Tongue (tissue), 1 donor: ENCODE measurements at regions not wholly inside any gene's neighbourhood (a gene's known extent, or its start where the extent isn't known, plus 50 kb on each side); places are given as distances from the start of the nearest gene placed in this dataset.

Source experiments
- DNase-seq: peaks from one replicate; pipeline ENCODE4 v3.0.0-alpha.2; 2015

DNA sequence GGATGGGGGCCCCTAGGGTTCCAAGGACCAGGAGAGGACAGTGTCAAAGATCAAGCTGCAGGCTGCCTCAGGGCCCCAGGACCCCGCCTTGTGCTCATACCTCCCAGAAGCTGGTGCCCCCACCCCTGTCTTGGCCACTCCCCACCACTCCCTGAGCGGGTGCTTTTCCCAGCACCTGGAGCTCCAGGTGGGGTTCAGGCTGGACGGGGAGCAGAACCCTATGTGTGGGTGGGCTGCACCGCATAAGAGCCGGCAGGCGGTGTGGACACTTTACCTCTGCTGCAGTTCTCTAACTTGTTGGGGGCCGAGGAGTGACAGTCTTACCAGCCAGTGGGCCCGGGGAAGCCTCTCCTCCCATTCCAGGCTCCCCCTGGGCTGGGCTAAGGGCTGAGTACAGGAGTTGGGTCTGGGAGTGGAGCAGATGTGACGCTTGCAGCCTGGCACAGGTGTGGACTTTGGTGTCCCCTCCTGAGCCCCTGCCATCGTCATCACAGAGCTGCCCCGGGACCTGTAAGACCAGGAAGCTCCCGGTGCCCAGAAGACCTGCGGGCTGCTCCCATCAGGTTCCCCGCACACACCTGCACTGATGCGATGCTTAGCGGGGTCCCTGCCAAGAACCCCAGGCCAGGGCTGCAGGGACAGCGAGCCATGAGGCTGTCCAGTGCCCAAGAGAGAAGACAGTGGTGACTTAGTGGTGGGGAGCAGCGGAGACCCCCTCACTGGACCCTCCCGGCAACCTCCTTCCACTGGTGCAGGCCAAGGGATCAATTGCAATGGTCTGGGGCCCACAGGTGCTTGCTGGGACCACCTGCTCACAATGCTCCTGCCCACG lies 674.5 kb downstream of the BRD1 start:
- no peak for DNase-seq

DNA sequence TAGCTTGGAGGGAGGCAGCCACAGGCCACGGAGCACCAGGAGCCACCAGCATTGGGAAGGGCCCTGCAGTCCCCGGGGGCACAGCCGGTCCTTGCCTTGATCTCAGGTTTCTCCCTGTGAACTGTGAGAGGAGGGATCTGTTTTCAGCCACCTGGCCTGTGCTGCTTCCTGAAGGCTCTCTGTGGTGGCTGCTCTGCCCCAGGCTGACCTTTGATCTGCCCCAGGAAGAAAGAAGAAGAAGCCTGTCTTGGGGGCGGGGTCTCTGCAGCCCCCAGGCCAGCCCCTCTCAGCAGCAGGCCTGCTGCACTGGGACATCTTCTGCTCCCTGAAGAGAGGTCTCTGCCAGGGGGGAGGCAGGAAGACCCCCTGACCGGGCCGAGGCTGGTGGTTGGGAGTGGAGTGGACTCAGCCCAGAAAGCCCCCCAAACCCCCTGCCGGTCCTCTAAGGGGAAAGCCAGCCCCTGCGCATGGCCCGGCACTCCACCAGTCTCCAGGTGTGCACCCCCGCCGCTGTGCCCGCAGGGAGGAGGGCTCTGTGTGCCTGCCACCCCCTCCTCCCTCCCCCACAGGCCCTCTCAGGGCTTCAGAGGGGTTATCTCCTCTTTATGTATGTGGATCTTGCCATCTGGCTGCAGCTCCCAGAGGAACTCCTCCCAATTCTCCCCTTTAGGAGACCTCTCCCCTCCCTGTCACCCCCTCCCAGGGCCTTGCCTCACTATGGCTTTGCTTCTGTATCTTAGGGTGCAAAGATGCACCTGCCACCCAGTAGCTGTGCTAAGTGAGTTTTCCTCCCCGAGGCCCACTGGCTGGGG lies 675.3 kb downstream of the BRD1 start:
- no peak for DNase-seq

DNA sequence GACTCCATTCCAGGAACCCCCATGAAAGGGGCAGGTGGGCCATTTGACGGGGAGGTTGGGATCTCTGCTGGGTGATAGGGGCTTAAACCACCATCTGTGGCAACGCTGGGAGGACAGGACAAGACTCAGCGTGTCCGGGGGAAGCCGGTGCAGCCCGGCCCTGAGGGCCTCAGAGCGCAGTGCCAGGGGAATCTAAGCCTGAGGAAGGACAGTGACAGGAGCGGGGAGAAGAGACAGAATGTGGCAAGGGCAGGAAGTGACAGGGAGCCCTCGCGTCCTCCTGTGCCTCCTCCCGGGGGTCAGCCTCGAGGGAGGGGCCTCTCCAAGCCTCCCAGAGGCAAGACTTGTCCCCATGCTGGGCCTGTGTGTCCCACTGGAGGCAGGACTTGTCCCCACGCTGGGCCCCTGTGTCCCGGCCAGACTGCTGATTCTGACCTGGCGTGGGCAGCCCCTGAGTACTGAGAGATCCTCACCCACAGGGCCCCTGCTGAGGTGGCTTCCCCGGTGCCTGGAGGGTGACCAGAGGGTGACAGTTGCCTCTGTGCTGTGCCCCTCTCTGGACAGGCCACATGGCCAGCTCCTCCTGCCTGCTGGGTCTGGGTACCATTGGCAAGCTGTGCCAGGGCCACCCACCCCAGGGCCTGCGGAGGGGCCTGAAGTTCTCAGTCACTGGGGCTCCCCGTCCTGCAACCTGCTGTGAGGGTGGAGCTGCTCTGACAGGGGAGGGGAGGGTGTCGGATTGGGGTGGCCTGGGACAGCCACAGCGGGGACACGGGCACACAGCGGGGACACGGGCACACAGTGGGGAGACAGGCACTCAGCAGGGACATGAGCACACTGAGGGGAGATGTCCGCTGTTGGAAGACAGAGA lies 676.2 kb downstream of the BRD1 start:
- DNase-seq, result no peak

DNA sequence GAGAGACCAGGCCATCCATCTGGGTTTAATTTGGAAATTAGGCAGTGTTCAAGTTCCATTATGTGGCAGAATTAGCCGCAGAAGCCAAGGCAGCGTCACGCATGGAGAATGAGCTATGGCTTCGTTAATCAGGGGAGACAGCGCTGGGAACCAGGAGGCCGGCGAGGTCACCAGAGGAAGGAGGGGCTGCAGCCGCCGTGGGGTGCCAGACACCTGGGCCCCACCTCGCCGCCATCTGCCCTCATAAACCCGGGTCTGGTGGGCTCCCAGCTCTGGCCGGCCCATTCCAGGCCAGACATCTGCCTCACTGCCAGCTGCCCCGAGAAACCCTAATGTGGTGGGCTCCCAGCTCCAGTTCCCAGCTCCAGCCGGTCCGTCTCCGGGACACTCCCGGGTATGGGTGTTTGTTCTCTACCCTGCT lies 676.9 kb downstream of the BRD1 start:
- DNase-seq, result no peak

DNA sequence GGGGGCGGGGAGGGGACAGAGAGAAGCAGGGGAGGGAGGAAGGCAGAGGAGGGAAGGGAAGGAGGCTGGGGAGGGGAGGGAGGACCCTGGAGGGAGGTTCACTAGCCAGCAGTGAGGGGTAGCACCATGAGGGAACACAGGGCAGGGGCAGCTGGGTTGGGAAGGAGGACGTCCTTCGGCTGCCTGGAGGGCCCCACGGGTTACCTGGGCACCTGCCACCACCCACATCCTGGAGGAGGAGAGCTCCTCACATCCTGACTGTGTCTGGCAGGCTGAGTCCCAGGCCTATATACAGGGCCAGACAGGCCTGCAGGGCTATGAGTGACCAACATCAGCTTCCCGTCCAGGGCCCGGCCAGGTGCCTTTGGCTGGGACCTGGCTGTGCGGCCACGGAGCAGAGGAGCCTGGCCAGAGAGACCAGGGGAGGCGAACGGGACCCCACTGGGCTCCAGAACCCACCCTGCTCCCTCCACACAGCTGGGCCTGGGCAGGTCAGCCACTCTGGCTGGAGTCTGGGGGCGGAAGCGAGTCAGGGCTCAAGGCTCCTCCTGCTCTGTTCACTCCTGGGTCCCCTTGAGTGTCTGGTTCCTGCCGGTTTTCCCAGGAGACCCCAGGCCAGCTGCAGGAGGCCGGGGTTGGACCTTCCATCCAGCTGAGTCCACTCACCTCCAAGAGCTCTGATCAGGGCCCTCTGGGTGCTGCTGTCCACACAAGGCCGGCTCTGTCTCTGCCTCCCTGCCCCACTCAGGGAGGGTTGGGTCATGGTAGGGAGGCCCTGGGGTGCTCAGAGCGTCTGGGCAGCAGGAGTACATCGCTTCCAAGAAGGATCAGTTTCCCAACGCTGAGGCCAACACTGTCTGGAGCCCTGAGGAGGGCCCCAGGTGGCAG lies 677.7 kb downstream of the BRD1 start:
- no peak for DNase-seq

DNA sequence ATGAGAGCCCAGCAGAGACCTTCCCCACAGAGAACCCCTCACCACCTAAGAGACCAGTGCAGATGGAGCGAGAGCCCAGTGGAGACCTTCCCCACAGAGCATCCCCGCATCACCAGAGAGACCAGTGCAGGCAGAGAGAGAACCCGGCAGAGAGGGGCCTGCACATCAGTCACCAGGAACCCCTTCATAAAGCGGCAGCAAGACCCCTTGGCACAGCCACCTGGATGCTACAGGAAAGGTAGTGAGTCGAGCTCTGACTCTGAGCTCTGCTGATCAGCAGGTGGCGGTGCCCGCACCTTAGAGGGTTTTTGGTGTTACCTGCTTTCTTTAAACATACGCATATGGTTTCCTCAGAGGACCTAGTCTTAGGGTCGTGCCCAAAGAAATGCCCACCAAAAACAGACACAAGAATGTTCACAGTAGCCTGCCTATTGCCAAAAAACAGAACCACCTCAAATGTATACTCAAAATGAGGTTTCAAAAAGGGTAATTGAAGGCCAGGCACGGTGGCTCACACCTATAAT lies 678.7 kb downstream of the BRD1 start:
- DNase-seq, result no peak

DNA sequence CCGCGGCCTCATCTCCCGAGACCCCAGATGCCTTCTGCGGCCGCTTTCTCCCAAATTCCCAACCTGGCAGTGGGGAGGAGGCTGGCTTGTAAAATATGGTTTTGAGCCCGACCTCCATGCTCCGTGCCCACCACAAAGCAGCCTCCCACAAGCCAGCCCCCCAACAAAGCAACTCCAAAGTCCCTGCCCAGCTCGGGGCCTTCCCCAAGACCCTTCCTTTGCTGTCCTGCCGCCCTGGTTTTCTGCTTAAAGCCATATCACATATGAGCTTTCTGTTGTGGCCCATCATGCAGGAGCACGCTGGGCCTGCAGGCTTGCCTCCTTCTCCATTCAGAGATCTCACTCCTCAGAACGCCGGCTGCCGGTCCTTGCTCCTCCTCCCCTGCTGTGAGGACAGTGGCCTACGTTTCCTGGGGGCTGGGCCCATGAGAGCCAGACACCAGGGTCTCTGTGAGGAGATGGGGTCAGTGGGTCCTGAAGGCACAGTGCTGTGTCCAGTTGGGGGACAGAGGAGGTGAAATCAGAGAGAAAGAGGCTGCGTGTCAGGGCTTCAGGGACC lies 680.0 kb downstream of the BRD1 start:
- DNase-seq, result no peak

DNA sequence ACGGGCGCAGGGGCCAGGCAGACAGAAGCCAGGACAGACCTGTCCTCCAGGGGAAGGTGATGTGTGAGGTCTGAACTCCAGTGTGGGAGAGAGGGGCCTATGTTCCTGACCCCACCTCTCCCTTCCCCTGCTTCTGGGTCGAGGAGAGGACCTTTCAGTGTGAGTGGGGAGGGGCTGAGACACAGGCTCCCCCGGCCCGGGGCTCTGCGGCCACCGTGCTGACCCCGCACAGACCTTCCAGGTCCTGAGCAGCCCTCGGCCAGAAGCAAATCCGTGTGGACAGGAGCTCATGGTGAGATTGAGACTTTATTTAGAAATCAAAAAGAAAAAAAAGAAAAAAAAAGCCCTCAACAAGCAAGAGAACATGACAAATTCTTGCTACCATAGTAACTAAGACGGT lies 680.5 kb downstream of the BRD1 start:
- DNase-seq, result no peak

DNA sequence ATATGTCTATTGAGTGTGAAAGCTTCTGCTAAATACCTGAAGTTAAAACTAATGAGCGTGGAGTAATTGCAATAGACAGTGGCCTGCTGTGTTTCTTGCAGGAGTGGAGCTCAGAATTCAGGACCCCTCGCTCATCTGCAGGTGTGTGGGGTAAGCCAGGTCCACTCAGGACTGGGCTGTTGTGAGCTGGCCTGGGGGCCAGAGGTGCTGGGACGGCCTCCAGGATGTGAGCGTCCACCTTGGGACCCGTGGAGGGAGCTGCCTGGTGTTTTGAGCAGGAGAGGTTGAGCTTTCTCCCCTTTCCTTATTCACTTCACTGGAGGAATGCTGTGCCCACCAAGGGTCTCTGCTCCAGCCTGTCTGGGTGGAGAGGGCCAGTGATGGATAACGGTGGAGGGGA lies 681.2 kb downstream of the BRD1 start:
- DNase-seq, result no peak

DNA sequence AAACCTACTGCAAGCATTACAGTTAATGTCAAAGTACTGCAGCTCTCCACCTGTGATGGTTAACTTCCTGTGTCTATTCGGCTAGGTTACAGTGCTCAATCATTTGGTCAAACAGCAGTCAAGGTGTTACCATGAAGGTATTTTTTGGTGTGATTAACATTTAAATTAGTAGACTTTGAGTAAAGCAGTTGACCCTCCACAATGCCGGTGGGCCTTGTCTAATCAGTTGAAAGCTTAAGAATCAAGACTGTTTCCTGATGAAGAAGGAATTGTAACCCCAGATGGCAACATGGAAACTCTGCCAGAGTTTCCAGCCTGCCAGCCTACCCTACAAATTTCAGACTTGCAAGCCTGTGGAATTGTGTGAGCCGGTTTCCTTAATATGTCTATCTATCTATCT lies 683.9 kb downstream of the BRD1 start:
- no peak for DNase-seq

DNA sequence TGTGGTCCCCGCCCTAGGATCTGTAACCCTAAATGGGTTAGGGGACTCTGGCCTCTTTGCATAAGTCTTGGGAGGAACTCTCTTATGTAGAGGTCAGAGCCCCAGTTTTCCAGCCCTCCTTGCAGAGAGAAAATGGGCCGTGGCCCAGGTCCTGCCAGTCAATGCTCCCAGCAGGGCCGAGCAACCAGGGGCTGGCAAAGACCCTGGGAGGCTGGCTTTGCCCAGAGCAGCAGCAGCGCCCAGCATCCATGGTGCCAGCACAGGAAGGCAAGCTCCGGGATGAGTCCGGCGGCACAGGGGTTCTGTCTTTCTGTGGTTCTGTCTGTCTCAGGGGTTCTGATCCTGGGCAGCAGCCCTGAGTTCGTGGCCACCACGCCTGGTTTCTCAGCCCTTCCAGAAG lies 684.8 kb downstream of the BRD1 start:
- no peak for DNase-seq

DNA sequence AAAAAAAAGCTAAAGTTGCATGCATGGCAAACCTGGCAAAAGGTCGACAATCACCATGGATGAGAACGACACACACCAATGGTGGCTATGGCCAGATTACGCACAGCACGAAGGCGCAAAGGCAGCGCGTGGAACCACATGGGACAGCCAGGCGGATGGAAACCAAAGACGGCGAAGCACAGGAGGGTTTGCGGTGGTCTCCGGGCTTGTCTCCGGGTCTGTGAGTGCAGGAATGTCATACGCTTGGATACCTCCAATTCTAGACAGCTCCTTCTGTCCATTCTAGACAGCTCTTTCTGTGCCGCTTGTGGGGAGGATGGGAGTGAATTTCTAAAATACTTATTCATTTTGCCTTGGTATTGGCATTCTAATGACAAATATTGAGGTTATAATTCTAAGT lies 685.4 kb downstream of the BRD1 start:
- no peak for DNase-seq

DNA sequence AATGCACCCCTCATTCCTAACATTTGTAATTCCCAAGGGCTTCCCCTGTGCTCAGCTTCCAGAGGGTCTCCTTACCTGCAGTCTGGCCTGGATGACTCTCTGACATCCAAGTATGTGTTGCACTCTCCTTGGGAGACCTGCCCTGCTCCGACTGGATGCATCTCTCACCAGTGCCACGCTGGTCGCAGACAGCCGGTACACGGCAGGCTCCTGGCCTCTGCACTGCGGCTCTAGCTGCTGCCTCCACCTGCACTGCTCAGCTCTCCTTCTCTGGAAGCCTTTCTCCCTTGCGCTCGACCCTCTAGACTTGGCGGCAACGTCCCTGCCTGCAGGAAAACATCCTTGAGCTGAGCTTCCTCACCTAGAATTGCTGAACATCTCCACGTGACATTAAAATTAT lies 685.9 kb downstream of the BRD1 start:
- no peak for DNase-seq

DNA sequence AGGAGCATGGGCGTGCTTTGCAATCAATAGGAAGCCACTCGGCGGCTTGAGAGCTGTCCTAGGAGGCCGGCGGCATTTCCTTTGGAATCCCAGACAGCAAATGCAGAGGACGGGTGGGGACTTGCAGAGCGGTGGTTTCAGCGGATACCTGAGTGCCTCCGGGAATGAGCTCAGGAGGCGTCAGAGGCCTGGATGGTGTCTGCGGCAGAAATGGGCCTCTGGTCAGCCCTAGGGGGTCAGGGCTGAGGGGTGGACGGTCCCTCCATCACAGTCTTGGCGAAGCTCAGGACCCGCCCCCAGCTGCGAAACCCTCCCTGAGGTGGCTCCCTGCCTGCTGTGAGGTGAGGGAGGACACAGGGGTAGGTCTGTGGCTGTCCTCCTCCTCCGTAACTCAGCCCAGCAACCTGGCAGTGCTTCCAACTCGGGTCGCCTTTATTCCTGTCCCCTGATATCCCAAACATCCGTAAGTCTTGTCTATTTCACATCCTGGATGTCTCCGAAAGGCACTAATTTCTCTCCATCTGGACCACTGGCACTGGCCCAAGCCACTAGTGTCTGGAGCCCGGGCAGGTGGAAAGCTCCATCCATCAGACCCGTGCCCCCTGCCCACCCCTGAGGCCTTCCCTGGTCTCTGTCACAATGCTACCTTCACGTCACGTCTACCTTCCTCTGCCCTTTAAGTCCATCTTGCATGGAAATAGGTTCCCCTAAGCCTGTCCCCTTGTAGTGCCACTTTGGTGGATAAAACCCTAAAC lies 686.6 kb downstream of the BRD1 start:
- DNase-seq, result no peak

DNA sequence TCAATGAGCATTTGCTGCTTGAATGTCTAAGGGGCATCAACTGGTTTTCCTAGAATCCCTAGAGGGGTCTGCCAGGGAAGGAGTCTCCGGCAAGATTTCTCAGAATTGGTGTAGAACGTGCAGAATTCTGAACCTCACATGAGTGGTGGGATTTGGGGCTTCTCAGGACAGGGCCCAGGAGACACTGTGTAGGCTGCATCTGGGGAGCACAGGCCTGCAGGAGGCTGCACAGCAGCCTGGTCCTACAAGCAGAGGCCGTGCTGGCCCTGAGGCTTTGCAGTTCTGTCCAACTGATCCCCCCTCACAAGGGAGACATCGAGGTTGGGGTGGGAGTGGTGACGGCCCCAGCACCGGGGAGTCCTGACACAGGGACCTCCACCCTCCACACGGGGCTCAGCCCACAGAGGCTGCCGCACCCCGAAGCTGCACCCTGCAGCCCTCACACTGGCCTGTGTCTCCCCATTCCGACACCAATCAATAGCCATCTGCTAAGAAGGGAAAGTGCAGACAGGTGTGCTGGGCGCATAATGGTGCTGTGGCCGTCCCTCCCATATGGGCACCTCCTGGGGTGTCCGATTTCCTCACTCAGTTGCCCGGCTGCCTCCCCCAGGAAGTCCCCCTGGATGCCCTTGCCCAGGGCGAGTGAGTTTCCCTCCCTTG lies 688.1 kb downstream of the BRD1 start:
- DNase-seq, result no peak

DNA sequence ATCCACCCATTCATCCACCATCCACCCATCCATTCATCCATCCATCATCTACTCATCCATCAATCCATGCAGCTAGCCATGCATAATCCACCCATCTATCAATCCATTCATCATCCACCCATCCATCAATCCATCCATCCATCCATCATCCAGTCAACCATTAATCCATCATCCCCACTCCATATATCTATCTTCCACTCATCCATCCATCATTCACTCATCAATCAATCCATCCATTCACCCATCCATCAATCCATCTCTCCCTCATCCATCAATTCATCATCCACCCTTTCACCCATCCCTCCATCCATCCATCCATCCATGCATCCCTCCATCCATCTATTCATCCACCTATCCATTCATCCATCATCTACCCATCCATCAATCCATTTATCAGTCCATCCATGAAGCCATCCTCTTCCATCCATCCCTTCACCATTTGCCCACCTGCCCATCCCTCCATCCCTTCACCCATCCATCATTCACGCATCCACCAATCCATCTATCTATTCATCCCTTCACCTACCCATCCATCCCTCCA lies 689.4 kb downstream of the BRD1 start:
- DNase-seq, result no peak

DNA sequence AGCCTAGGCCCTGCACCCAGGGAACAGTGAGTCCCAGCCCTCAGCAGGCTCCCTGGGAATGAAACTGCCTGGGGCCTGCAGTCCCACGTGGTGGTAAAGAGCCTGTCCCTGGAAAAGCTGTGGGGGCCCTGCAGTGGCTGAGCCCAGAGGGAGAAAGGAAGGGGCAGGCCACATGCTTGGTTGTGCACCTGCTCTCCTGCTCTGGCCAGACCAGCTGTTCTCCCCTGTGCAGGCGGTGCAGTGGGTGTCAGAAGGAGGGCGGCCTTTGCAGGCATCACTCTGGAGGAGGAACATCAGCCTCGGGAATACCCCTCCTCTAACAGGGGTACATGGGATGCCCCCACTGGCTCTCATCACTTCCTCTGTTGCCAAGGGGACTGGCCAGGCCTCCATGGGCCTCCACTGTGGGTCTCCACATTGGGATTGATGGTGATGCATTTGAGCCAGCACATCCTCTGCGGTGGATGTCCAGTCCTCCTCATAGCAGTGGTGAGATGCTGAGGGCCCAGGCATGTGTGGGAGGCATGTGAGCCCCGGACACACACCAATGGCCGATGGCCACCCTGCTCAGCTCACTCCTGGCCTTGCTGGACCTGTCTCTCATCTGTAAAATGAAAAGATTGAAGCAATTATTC lies 690.4 kb downstream of the BRD1 start:
- peak; percentile 28 for DNase-seq

DNA sequence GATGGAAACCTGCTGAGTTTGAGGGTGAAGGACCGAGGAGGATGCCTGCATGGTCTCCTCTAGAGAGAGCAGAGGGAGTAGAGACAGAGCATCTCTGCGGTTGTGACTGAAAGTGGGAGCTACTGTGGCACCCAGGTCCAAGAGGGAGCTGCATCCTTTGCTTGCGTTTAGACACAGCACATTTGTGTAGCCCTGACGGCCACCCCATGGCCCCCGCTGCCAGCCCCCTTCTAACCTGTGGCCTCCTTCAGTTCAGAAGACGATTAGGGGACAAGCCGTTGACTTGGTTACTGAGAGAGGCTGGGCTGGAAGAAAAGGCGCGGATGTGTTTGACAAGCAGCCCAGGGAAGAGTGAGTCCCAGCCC lies 690.9 kb downstream of the BRD1 start:
- DNase-seq, result no peak
